ENCODE measurements at regions not wholly inside any gene's neighbourhood (a gene's known extent, or its start where the extent isn't known, plus 50 kb on each side); places are given as distances from the start of the nearest gene placed in this dataset.

GRCh38 chr13:40087091-40088002 is 431.9 kb downstream of the COG6 start:
- no peaks in the 10 kb centered on the region for H3K9me3 ChIP-seq
- TF ChIP-seq CTCF (IDR thresholded peaks at IDR 0.05) (no peak), POLR2A (IDR thresholded peaks at IDR 0.05) (no peak)
- H3K27me3 ChIP-seq, result no peaks in the 10 kb centered on the region
- no peak overlapping the region for H3K4me3 ChIP-seq
- H3K36me3 ChIP-seq, result no peaks in the 10 kb centered on the region
- H3K27ac ChIP-seq, result no peak overlapping the region
- no peaks in the 10 kb centered on the region for H3K4me1 ChIP-seq
- DNase-seq (no peak), ATAC-seq (peak in 2 of 4 donors; percentile 19 to 20)
- 83% methylated on average over 12 of the region's 15 CpGs for WGBS (ENCODE audit: insufficient coverage, low coverage, low lambda C conversion rate, missing lambda C conversion rate)
- intact Hi-C loops (cut with DNase I), result no loop called here

- no peaks in the 10 kb centered on the region for H3K27me3 ChIP-seq
- ATAC-seq (no peak), DNase-seq (no peak)
- H3K27ac ChIP-seq, result no peak overlapping the region
- intact Hi-C loops (cut with DNase I), result no loop called here
- TF ChIP-seq POLR2A (IDR thresholded peaks at IDR 0.05) (no peak), CTCF (IDR thresholded peaks at IDR 0.05) (no peak)
- H3K4me1 ChIP-seq, result peaks cover 0 to 23% (median 9%) of the 10 kb centered on the region in 4 donors
- 72% methylated on average over 4 of the region's 4 CpGs for WGBS (ENCODE audit: insufficient coverage, low coverage, low lambda C conversion rate, missing lambda C conversion rate)
- H3K4me3 ChIP-seq, result no peak overlapping the region
- no peaks in the 10 kb centered on the region for H3K36me3 ChIP-seq
- no peaks in the 10 kb centered on the region for H3K9me3 ChIP-seq
Observed at GRCh38 chr13:40094056-40094455, 438.6 kb downstream of the COG6 start.

GRCh38 chr13:40095695-40096356 is 440.4 kb downstream of the COG6 start:
- Histone ChIP-seq H3K27me3 (no peaks in the 10 kb centered on the region), H3K27ac (peak overlapping the region in 2 of 3 donors; percentile 74 to 91), H3K4me3 (peak overlapping the region in 1 of 3 donors; percentile 14), H3K36me3 (no peaks in the 10 kb centered on the region), H3K9me3 (no peaks in the 10 kb centered on the region), H3K4me1 (peaks cover 0 to 23% (median 9%) of the 10 kb centered on the region in 4 donors)
- TF ChIP-seq POLR2A (IDR thresholded peaks at IDR 0.05) (no peak), CTCF (IDR thresholded peaks at IDR 0.05) (no peak)
- 39% methylated on average over 6 of the region's 9 CpGs for WGBS (ENCODE audit: insufficient coverage, low coverage, low lambda C conversion rate, missing lambda C conversion rate)
- DNase-seq (peak; percentile 26 to 73 (median 68)), ATAC-seq (peak; percentile 90 to 94 (median 92))
- intact Hi-C loops (cut with DNase I), result no loop called here

GRCh38 chr13:40096357-40096901 is 441.0 kb downstream of the COG6 start:
- no peaks in the 10 kb centered on the region for H3K9me3 ChIP-seq
- DNase-seq, result no peak
- H3K4me3 ChIP-seq, result peak overlapping the region in 1 of 3 donors; percentile 14
- no peaks in the 10 kb centered on the region for H3K27me3 ChIP-seq
- peak overlapping the region in 2 of 3 donors; percentile 74 to 91 for H3K27ac ChIP-seq
- no peak for TF ChIP-seq POLR2A (IDR thresholded peaks at IDR 0.05)
- TF ChIP-seq CTCF (IDR thresholded peaks at IDR 0.05), result no peak
- WGBS (ENCODE audit: insufficient coverage, low coverage, low lambda C conversion rate, missing lambda C conversion rate), result 50% methylated on average over 4 of the region's 4 CpGs
- H3K4me1 ChIP-seq, result peaks cover 0 to 23% (median 9%) of the 10 kb centered on the region in 4 donors
- H3K36me3 ChIP-seq, result no peaks in the 10 kb centered on the region
- ATAC-seq, result peak in 3 of 4 donors; percentile 63 to 68 (median 64)
- intact Hi-C loops (cut with DNase I), result no loop called here

Data from right lobe of liver (tissue), 6 donors.